ENCODE measurements at regions not wholly inside any gene's neighbourhood (a gene's known extent, or its start where the extent isn't known, plus 50 kb on each side); places are given as distances from the start of the nearest gene placed in this dataset.

GRCh38 chr14:97977651-97978261, 1180.6 kb downstream of the VRK1 start:
- Histone ChIP-seq H3K9me3 (no peaks in the 10 kb centered on the region), H3K4me3 (peak overlapping the region; percentile 25 to 64 (median 42)), H3K27me3 (no peaks in the 10 kb centered on the region), H3K36me3 (no peaks in the 10 kb centered on the region), H3K27ac (peak overlapping the region; percentile 82 to 88), H3K4me1 (peaks cover 0 to 6% of the 10 kb centered on the region in 2 donors)
- intact Hi-C loops (cut with DNase I; ENCODE audit: low total_unique reads), result no loop called here
- TF ChIP-seq POLR2AphosphoS5 (IDR thresholded peaks at IDR 0.05), result no peak
- no peak for TF ChIP-seq POLR2A (IDR thresholded peaks at IDR 0.05)
- no peak for TF ChIP-seq CTCF (IDR thresholded peaks at IDR 0.05)
- DNase-seq (ENCODE audit: low spot score in 2 of 2), result peak; percentile 81 to 85

- no peaks in the 10 kb centered on the region for H3K27me3 ChIP-seq
- no peaks in the 10 kb centered on the region for H3K36me3 ChIP-seq
- H3K4me1 ChIP-seq, result peaks cover 0 to 6% of the 10 kb centered on the region in 2 donors
- peak overlapping the region; percentile 25 to 64 (median 42) for H3K4me3 ChIP-seq
- TF ChIP-seq CTCF (IDR thresholded peaks at IDR 0.05) (no peak), POLR2AphosphoS5 (IDR thresholded peaks at IDR 0.05) (no peak), POLR2A (IDR thresholded peaks at IDR 0.05) (no peak)
- DNase-seq (ENCODE audit: low spot score in 2 of 2), result peak; percentile 67 to 74
- intact Hi-C loops (cut with DNase I; ENCODE audit: low total_unique reads), result no loop called here
- H3K27ac ChIP-seq, result peak overlapping the region; percentile 82 to 84
- H3K9me3 ChIP-seq, result no peaks in the 10 kb centered on the region
These were observed 1181.2 kb downstream of the VRK1 start for GRCh38 chr14:97978341-97978740.

GRCh38 chr14:97993508-97994019, 1196.4 kb downstream of the VRK1 start:
- no peak for TF ChIP-seq POLR2AphosphoS5 (IDR thresholded peaks at IDR 0.05)
- no peak for TF ChIP-seq CTCF (IDR thresholded peaks at IDR 0.05)
- no peak for TF ChIP-seq POLR2A (IDR thresholded peaks at IDR 0.05)
- no peak for DNase-seq (ENCODE audit: low spot score in 2 of 2)
- H3K36me3 ChIP-seq, result no peaks in the 10 kb centered on the region
- no peak overlapping the region for H3K4me3 ChIP-seq
- no peaks in the 10 kb centered on the region for H3K9me3 ChIP-seq
- no peaks in the 10 kb centered on the region for H3K4me1 ChIP-seq
- no peak overlapping the region for H3K27ac ChIP-seq
- H3K27me3 ChIP-seq, result no peaks in the 10 kb centered on the region
- intact Hi-C loops (cut with DNase I; ENCODE audit: low total_unique reads), result no loop called here

GRCh38 chr14:97994020-97994531, 1196.9 kb downstream of the VRK1 start:
- Histone ChIP-seq H3K9me3 (no peaks in the 10 kb centered on the region), H3K27ac (no peak overlapping the region), H3K4me1 (no peaks in the 10 kb centered on the region), H3K36me3 (no peaks in the 10 kb centered on the region), H3K27me3 (no peaks in the 10 kb centered on the region), H3K4me3 (no peak overlapping the region)
- intact Hi-C loops (cut with DNase I; ENCODE audit: low total_unique reads), result no loop called here
- TF ChIP-seq CTCF (IDR thresholded peaks at IDR 0.05) (no peak), POLR2A (IDR thresholded peaks at IDR 0.05) (no peak), POLR2AphosphoS5 (IDR thresholded peaks at IDR 0.05) (no peak)
- DNase-seq (ENCODE audit: low spot score in 2 of 2), result no peak

- H3K27me3 ChIP-seq, result no peaks in the 10 kb centered on the region
- H3K9me3 ChIP-seq, result no peaks in the 10 kb centered on the region
- no peaks in the 10 kb centered on the region for H3K36me3 ChIP-seq
- intact Hi-C loops (cut with DNase I; ENCODE audit: low total_unique reads), result no loop called here
- DNase-seq (ENCODE audit: low spot score in 2 of 2), result no peak
- H3K4me3 ChIP-seq, result no peak overlapping the region
- TF ChIP-seq POLR2A (IDR thresholded peaks at IDR 0.05), result no peak
- H3K4me1 ChIP-seq, result no peaks in the 10 kb centered on the region
- H3K27ac ChIP-seq, result no peak overlapping the region
These were observed 1197.9 kb downstream of the VRK1 start for GRCh38 chr14:97995038-97995437.

Measured in breast epithelium (tissue), 4 donors.